ENCODE measurements at regions not wholly inside any gene's neighbourhood (a gene's known extent, or its start where the extent isn't known, plus 50 kb on each side); places are given as distances from the start of the nearest gene placed in this dataset.

DNA sequence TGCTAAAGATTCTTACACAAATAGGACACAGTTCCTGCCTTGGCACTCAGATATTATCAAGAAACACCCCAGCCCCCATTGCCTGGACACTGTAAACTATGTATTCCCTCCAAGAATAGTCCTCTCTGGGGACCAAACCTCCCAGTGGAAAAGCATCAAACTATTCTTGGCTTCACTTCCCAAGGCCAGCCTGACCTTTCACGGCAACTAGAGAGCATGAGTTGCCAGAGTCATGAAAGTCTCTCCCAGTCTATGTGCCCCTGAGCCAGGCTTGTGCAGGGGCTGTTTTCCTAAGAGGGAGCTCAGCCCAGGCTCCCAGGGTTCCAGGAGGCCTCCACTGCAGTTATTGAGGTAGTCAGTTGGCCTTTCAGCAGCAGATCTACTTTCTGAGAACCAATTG is 251.9 kb upstream of the TGFBR2 start:
- H3K4me1 ChIP-seq (ENCODE audit: low read length) = no peaks in the 10 kb centered on the region
- H3K9ac ChIP-seq (ENCODE audit: low read length) = no peak overlapping the region
- H3K27me3 ChIP-seq (ENCODE audit: low read length) = no peaks in the 10 kb centered on the region
- no peak overlapping the region for H3K27ac ChIP-seq (ENCODE audit: low read length)
- no peak overlapping the region for H3K4me2 ChIP-seq (ENCODE audit: low read depth, low read length, poor library complexity, severe bottlenecking)
- no peaks in the 10 kb centered on the region for H3K36me3 ChIP-seq (ENCODE audit: insufficient read depth, low read length)
- H2AFZ ChIP-seq (ENCODE audit: low read length) = no peak overlapping the region
- H3K9me2 ChIP-seq (replicated peaks; ENCODE audit: insufficient read depth, low read length) = no peaks in the 10 kb centered on the region; the same call in 1 of the 2 replicates
- no peaks in the 10 kb centered on the region for H4K20me1 ChIP-seq (ENCODE audit: insufficient read depth, low read depth, low read length)
- no peak for DNase-seq
- H3K79me2 ChIP-seq (ENCODE audit: low read length) = no peaks in the 10 kb centered on the region
- H3K9me3 ChIP-seq (ENCODE audit: low read length) = no peaks in the 10 kb centered on the region
- H3K4me3 ChIP-seq (ENCODE audit: low read length) = no peak overlapping the region

- Histone ChIP-seq H3K9ac (ENCODE audit: low read length) (no peak overlapping the region), H3K36me3 (ENCODE audit: insufficient read depth, low read length) (no peaks in the 10 kb centered on the region), H3K4me1 (ENCODE audit: low read length) (no peaks in the 10 kb centered on the region), H3K79me2 (ENCODE audit: low read length) (no peaks in the 10 kb centered on the region), H3K4me2 (ENCODE audit: low read depth, low read length, poor library complexity, severe bottlenecking) (no peak overlapping the region), H3K27ac (ENCODE audit: low read length) (no peak overlapping the region), H3K4me3 (ENCODE audit: low read length) (no peak overlapping the region), H2AFZ (ENCODE audit: low read length) (no peak overlapping the region), H3K27me3 (ENCODE audit: low read length) (no peaks in the 10 kb centered on the region), H3K9me2 (replicated peaks; ENCODE audit: insufficient read depth, low read length) (no peaks in the 10 kb centered on the region; the same call in 1 of the 2 replicates), H4K20me1 (ENCODE audit: insufficient read depth, low read depth, low read length) (no peaks in the 10 kb centered on the region), H3K9me3 (ENCODE audit: low read length) (peaks cover 2% of the 10 kb centered on the region; the same call in 1 of the 2 replicates)
- no peak for DNase-seq
These were observed 251.4 kb upstream of the TGFBR2 start for GRCh38 chr3:30354972-30355371.

GRCh38 chr3:30355622-30356021 is 250.8 kb upstream of the TGFBR2 start:
- Histone ChIP-seq H3K9me2 (replicated peaks; ENCODE audit: insufficient read depth, low read length) (no peaks in the 10 kb centered on the region; the same call in 1 of the 2 replicates), H3K9me3 (ENCODE audit: low read length) (peaks cover 2% of the 10 kb centered on the region; the same call in 1 of the 2 replicates), H3K4me1 (ENCODE audit: low read length) (no peaks in the 10 kb centered on the region), H3K27ac (ENCODE audit: low read length) (no peak overlapping the region), H3K27me3 (ENCODE audit: low read length) (no peaks in the 10 kb centered on the region), H2AFZ (ENCODE audit: low read length) (no peak overlapping the region), H3K79me2 (ENCODE audit: low read length) (no peaks in the 10 kb centered on the region), H4K20me1 (ENCODE audit: insufficient read depth, low read depth, low read length) (no peaks in the 10 kb centered on the region), H3K9ac (ENCODE audit: low read length) (no peak overlapping the region), H3K36me3 (ENCODE audit: insufficient read depth, low read length) (no peaks in the 10 kb centered on the region), H3K4me3 (ENCODE audit: low read length) (no peak overlapping the region), H3K4me2 (ENCODE audit: low read depth, low read length, poor library complexity, severe bottlenecking) (no peak overlapping the region)
- DNase-seq = no peak

DNA sequence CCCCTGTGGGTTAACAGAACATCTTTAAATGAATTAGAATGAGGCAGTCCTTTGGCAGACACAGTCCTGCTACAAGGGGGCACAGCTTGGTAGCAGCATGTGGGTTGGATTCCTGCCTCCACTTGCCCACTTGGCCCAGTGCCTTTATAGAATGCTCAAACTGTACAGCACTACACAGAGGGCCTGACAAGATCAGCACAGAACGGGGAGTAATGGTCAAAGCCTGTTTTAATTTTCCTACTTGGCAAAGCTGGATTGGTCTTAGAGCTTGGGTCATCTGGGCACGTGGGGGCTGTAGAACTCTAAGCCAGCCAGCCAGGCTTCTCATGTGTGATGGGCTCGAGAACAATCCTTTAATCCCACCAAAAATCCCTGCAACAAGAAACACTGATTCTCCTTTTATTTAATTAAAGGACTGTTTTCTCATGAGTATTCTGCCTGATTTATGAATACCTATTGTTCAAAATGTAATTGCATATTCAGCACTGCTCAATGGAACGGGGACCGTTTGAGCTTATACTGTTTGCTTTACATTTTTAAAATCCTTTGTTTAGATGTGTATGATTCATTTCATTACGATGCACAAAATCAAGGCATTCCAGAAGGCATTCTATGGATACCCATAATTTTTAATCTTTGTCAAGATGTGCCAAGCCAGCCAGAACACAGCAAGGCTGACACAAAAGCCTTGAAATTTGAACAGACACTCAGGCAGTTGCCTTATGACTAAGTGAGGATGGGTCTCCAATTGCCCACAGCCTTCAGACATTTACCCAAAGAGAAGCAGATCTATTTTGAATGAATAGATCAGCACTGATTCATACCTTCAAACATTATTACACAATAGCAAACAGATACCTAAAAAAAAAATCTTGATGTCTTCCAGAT is 249.3 kb upstream of the TGFBR2 start:
- Histone ChIP-seq H3K79me2 (ENCODE audit: low read length) (no peaks in the 10 kb centered on the region), H3K27me3 (ENCODE audit: low read length) (no peaks in the 10 kb centered on the region), H3K27ac (ENCODE audit: low read length) (no peak overlapping the region), H3K4me2 (ENCODE audit: low read depth, low read length, poor library complexity, severe bottlenecking) (no peak overlapping the region), H3K9ac (ENCODE audit: low read length) (no peak overlapping the region), H3K4me1 (ENCODE audit: low read length) (no peaks in the 10 kb centered on the region), H3K36me3 (ENCODE audit: insufficient read depth, low read length) (no peaks in the 10 kb centered on the region), H3K9me2 (replicated peaks; ENCODE audit: insufficient read depth, low read length) (no peaks in the 10 kb centered on the region; the same call in 1 of the 2 replicates), H2AFZ (ENCODE audit: low read length) (no peak overlapping the region), H4K20me1 (ENCODE audit: insufficient read depth, low read depth, low read length) (no peaks in the 10 kb centered on the region), H3K9me3 (ENCODE audit: low read length) (peaks cover 3% of the 10 kb centered on the region; the same call in 1 of the 2 replicates), H3K4me3 (ENCODE audit: low read length) (no peak overlapping the region)
- DNase-seq = no peak

- Histone ChIP-seq H3K27ac (ENCODE audit: low read length) (no peak overlapping the region), H2AFZ (ENCODE audit: low read length) (no peak overlapping the region), H3K9me2 (replicated peaks; ENCODE audit: insufficient read depth, low read length) (no peaks in the 10 kb centered on the region; the same call in 1 of the 2 replicates), H4K20me1 (ENCODE audit: insufficient read depth, low read depth, low read length) (no peaks in the 10 kb centered on the region), H3K36me3 (ENCODE audit: insufficient read depth, low read length) (no peaks in the 10 kb centered on the region), H3K9ac (ENCODE audit: low read length) (no peak overlapping the region), H3K4me3 (ENCODE audit: low read length) (no peak overlapping the region), H3K4me1 (ENCODE audit: low read length) (no peaks in the 10 kb centered on the region), H3K27me3 (ENCODE audit: low read length) (no peaks in the 10 kb centered on the region), H3K4me2 (ENCODE audit: low read depth, low read length, poor library complexity, severe bottlenecking) (no peak overlapping the region), H3K9me3 (ENCODE audit: low read length) (peaks cover 10% of the 10 kb centered on the region; the same call in 1 of the 2 replicates), H3K79me2 (ENCODE audit: low read length) (no peaks in the 10 kb centered on the region)
- DNase-seq = no peak
These were observed 248.5 kb upstream of the TGFBR2 start for GRCh38 chr3:30357897-30358296.

DNA sequence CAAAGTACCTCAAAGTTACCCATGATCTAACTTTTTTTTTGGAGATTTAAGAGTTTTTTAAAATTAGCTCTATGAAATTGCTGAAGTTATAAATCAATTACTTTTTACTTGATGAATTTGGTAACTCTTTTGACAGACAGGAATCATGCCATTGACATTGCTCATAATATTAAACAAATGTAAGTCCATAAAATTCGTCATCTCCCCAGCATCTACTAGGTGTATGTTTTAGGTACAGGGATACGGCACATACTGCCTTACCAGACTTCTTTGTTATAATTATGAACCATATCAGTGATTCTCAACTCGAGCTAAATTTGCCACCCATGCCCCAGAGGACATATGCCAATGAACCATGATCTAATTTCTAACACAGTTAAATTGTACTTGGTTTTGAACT is 247.5 kb upstream of the TGFBR2 start:
- DNase-seq = no peak
- no peak overlapping the region for H3K4me2 ChIP-seq (ENCODE audit: low read depth, low read length, poor library complexity, severe bottlenecking)
- no peak overlapping the region for H3K27ac ChIP-seq (ENCODE audit: low read length)
- H3K36me3 ChIP-seq (ENCODE audit: insufficient read depth, low read length) = no peaks in the 10 kb centered on the region
- H3K9me3 ChIP-seq (ENCODE audit: low read length) = peaks cover 10% of the 10 kb centered on the region; the same call in 1 of the 2 replicates
- H3K79me2 ChIP-seq (ENCODE audit: low read length) = no peaks in the 10 kb centered on the region
- H3K4me1 ChIP-seq (ENCODE audit: low read length) = no peaks in the 10 kb centered on the region
- H3K4me3 ChIP-seq (ENCODE audit: low read length) = no peak overlapping the region
- no peak overlapping the region for H3K9ac ChIP-seq (ENCODE audit: low read length)
- no peaks in the 10 kb centered on the region for H4K20me1 ChIP-seq (ENCODE audit: insufficient read depth, low read depth, low read length)
- no peaks in the 10 kb centered on the region for H3K27me3 ChIP-seq (ENCODE audit: low read length)
- H3K9me2 ChIP-seq (replicated peaks; ENCODE audit: insufficient read depth, low read length) = no peaks in the 10 kb centered on the region; the same call in 1 of the 2 replicates
- H2AFZ ChIP-seq (ENCODE audit: low read length) = no peak overlapping the region

DNA sequence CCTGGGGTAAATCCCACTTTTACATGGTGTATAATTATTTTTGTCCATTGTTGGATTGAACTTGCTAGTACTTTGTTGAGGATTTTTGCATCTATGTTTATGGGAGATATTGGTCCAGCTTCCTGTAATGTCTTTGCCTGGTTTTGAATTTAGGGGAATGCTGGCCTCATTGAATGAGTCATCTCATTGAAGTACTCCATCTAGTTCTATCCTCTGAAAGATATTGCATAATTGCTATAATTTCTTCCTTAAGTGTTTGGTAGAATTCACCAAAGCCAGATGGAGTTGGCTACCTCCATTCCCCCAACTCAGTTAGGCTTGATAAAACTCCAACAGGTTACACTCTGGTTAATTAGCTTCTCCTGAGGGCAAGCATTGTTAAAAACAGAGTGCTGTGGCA is 237.4 kb upstream of the TGFBR2 start:
- no peaks in the 10 kb centered on the region for H3K9me2 ChIP-seq (replicated peaks; ENCODE audit: insufficient read depth, low read length)
- peaks cover 18% of the 10 kb centered on the region for H3K9me3 ChIP-seq (ENCODE audit: low read length)
- H2AFZ ChIP-seq (ENCODE audit: low read length) = no peak overlapping the region
- no peak overlapping the region for H3K9ac ChIP-seq (ENCODE audit: low read length)
- H3K4me3 ChIP-seq (ENCODE audit: low read length) = no peak overlapping the region
- H4K20me1 ChIP-seq (ENCODE audit: insufficient read depth, low read depth, low read length) = no peaks in the 10 kb centered on the region
- H3K79me2 ChIP-seq (ENCODE audit: low read length) = no peaks in the 10 kb centered on the region
- H3K36me3 ChIP-seq (ENCODE audit: insufficient read depth, low read length) = no peaks in the 10 kb centered on the region
- DNase-seq = no peak
- no peak overlapping the region for H3K4me2 ChIP-seq (ENCODE audit: low read depth, low read length, poor library complexity, severe bottlenecking)
- no peaks in the 10 kb centered on the region for H3K27me3 ChIP-seq (ENCODE audit: low read length)
- H3K4me1 ChIP-seq (ENCODE audit: low read length) = no peaks in the 10 kb centered on the region
- no peak overlapping the region for H3K27ac ChIP-seq (ENCODE audit: low read length)

- no peaks in the 10 kb centered on the region for H3K27me3 ChIP-seq (ENCODE audit: low read length)
- H3K9ac ChIP-seq (ENCODE audit: low read length) = no peak overlapping the region
- DNase-seq = no peak
- H2AFZ ChIP-seq (ENCODE audit: low read length) = no peak overlapping the region
- H4K20me1 ChIP-seq (ENCODE audit: insufficient read depth, low read depth, low read length) = no peaks in the 10 kb centered on the region
- no peaks in the 10 kb centered on the region for H3K9me2 ChIP-seq (replicated peaks; ENCODE audit: insufficient read depth, low read length)
- peaks cover 20% of the 10 kb centered on the region for H3K9me3 ChIP-seq (ENCODE audit: low read length)
- H3K36me3 ChIP-seq (ENCODE audit: insufficient read depth, low read length) = no peaks in the 10 kb centered on the region
- no peak overlapping the region for H3K4me2 ChIP-seq (ENCODE audit: low read depth, low read length, poor library complexity, severe bottlenecking)
- H3K79me2 ChIP-seq (ENCODE audit: low read length) = no peaks in the 10 kb centered on the region
- H3K4me1 ChIP-seq (ENCODE audit: low read length) = no peaks in the 10 kb centered on the region
- H3K4me3 ChIP-seq (ENCODE audit: low read length) = no peak overlapping the region
- H3K27ac ChIP-seq (ENCODE audit: low read length) = no peak overlapping the region
These were observed 235.6 kb upstream of the TGFBR2 start for GRCh38 chr3:30370681-30371271.
